HepG2 (cell line): ENCODE measurements at regions not wholly inside any gene's neighbourhood (a gene's known extent, or its start where the extent isn't known, plus 50 kb on each side); places are given as distances from the start of the nearest gene placed in this dataset.

Source experiments
- ATM ChIP-seq: fragments of 450-650 bp; IDR thresholded peaks from 2 replicates; pipeline ENCODE4 v1.7.1; 2017; ENCODE audit warnings: mild to moderate bottlenecking, borderline replicate concordance
- CEBPB ChIP-seq: IDR thresholded peaks from 2 replicates; pipeline ENCODE4 v1.6.1; 2011; ENCODE audit warnings: low read depth, low read length, improper control_type of control experiment, borderline replicate concordance
- ELF3 ChIP-seq: IDR thresholded peaks from 2 replicates; pipeline ENCODE4 v1.6.1; 2016; ENCODE audit warnings: missing genetic modification reagents, missing compliant biosample characterization
- GFI1 ChIP-seq: sonication (generic); formaldehyde crosslinking; IDR thresholded peaks from 2 replicates; pipeline ENCODE4 v1.5.0; 2020; ENCODE audit warnings: missing genetic modification reagents, mild to moderate bottlenecking, borderline replicate concordance
- HNRNPUL1 ChIP-seq: fragments of 200-400 bp; formaldehyde crosslinking; IDR thresholded peaks from 2 replicates; pipeline ENCODE4 v1.6.1; 2017; ENCODE audit warnings: low read depth, mild to moderate bottlenecking, low read length, moderate library complexity
- KDM1A ChIP-seq: IDR thresholded peaks from 2 replicates; pipeline ENCODE4 v1.6.1; 2016; ENCODE audit warnings: missing compliant biosample characterization
- POLR2A ChIP-seq, 2 experiments: IDR thresholded peaks; 2 replicates each; pipeline ENCODE4 v1.6.1; 2011; ENCODE audit warnings: low read depth in 2 of 2, low read length in 2 of 2, mild to moderate bottlenecking in 1 of 2, moderate library complexity in 1 of 2; ENCODE audit not compliant: insufficient read depth in 1 of 2
- RXRB ChIP-seq: IDR thresholded peaks from 2 replicates; pipeline ENCODE4 v1.6.1; 2016; ENCODE audit warnings: borderline replicate concordance, missing genetic modification reagents, missing compliant biosample characterization
- ZBTB42 ChIP-seq: sonication (generic); formaldehyde crosslinking; IDR thresholded peaks from 2 replicates; pipeline ENCODE4 v1.5.0; 2020; ENCODE audit warnings: mild to moderate bottlenecking, missing genetic modification reagents
- ZSCAN29 ChIP-seq: sonication (generic); formaldehyde crosslinking; conservative IDR thresholded peaks from 2 replicates; pipeline ENCODE4 v1.4.0; 2020; ENCODE audit warnings: mild to moderate bottlenecking, missing genetic modification reagents
- TF ChIP-seq, protein P1 (sequence below): sonication (generic); formaldehyde crosslinking; IDR thresholded peaks from 2 replicates; pipeline ENCODE4 v1.5.0; 2020; ENCODE audit warnings: mild to moderate bottlenecking, missing genetic modification reagents, moderate library complexity
- TF ChIP-seq, protein P2 (sequence below): sonication (generic); IDR thresholded peaks from 2 replicates; pipeline ENCODE4 v1.6.1; 2016; ENCODE audit warnings: low read depth, borderline replicate concordance
- TF ChIP-seq, protein P3 (sequence below): sonication (generic); formaldehyde crosslinking; IDR thresholded peaks from 2 replicates; pipeline ENCODE4; 2020; ENCODE audit warnings: missing genetic modification reagents, mild to moderate bottlenecking, borderline replicate concordance
- TF ChIP-seq, protein P4 (sequence below): sonication (generic); formaldehyde crosslinking; IDR thresholded peaks from 2 replicates; pipeline ENCODE4 v1.8.1; 2022; ENCODE audit warnings: mild to moderate bottlenecking, missing genetic modification reagents

DNA sequence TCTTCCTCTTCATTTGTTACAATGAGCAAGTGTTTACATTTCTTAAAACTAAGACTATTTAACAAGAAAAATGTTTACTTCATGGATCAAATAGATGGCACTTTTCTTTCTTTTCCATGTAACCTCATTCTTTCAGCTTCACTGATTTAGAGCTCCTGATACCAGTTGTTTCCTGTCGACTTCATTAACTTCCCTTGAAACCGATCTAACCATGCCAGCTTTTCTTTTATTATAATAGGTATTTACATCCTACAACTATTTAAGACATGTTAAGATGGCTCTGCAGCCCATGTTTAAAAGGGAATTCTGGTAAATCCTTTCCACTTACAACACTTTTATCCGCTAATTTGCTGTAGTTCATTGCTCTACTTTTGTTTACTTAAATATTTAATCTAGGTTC, 107.3 kb upstream of the DCN start:
- TF ChIP-seq, protein P1, sequence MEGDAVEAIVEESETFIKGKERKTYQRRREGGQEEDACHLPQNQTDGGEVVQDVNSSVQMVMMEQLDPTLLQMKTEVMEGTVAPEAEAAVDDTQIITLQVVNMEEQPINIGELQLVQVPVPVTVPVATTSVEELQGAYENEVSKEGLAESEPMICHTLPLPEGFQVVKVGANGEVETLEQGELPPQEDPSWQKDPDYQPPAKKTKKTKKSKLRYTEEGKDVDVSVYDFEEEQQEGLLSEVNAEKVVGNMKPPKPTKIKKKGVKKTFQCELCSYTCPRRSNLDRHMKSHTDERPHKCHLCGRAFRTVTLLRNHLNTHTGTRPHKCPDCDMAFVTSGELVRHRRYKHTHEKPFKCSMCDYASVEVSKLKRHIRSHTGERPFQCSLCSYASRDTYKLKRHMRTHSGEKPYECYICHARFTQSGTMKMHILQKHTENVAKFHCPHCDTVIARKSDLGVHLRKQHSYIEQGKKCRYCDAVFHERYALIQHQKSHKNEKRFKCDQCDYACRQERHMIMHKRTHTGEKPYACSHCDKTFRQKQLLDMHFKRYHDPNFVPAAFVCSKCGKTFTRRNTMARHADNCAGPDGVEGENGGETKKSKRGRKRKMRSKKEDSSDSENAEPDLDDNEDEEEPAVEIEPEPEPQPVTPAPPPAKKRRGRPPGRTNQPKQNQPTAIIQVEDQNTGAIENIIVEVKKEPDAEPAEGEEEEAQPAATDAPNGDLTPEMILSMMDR = no peak
- TF ChIP-seq, protein P2, sequence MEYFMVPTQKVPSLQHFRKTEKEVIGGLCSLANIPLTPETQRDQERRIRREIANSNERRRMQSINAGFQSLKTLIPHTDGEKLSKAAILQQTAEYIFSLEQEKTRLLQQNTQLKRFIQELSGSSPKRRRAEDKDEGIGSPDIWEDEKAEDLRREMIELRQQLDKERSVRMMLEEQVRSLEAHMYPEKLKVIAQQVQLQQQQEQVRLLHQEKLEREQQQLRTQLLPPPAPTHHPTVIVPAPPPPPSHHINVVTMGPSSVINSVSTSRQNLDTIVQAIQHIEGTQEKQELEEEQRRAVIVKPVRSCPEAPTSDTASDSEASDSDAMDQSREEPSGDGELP = no peak
- TF ChIP-seq GFI1 (CRISPR knock-in tag) (no peak), ELF3 (CRISPR knock-in tag) (no peak), ZBTB42 (CRISPR knock-in tag) (no peak), CEBPB (no peak), RXRB (no peak), ZSCAN29 (CRISPR knock-in tag) (no peak), POLR2A (IDR thresholded peaks at IDR 0.05; ENCODE audit: insufficient read depth in 1 of 2, low read depth in 2 of 2, low read length in 2 of 2) (no peak), KDM1A (no peak), HNRNPUL1 (no peak), ATM (no peak)
- TF ChIP-seq, protein P3, sequence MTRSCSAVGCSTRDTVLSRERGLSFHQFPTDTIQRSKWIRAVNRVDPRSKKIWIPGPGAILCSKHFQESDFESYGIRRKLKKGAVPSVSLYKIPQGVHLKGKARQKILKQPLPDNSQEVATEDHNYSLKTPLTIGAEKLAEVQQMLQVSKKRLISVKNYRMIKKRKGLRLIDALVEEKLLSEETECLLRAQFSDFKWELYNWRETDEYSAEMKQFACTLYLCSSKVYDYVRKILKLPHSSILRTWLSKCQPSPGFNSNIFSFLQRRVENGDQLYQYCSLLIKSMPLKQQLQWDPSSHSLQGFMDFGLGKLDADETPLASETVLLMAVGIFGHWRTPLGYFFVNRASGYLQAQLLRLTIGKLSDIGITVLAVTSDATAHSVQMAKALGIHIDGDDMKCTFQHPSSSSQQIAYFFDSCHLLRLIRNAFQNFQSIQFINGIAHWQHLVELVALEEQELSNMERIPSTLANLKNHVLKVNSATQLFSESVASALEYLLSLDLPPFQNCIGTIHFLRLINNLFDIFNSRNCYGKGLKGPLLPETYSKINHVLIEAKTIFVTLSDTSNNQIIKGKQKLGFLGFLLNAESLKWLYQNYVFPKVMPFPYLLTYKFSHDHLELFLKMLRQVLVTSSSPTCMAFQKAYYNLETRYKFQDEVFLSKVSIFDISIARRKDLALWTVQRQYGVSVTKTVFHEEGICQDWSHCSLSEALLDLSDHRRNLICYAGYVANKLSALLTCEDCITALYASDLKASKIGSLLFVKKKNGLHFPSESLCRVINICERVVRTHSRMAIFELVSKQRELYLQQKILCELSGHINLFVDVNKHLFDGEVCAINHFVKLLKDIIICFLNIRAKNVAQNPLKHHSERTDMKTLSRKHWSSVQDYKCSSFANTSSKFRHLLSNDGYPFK (CRISPR knock-in tag) = no peak
- TF ChIP-seq, protein P4, sequence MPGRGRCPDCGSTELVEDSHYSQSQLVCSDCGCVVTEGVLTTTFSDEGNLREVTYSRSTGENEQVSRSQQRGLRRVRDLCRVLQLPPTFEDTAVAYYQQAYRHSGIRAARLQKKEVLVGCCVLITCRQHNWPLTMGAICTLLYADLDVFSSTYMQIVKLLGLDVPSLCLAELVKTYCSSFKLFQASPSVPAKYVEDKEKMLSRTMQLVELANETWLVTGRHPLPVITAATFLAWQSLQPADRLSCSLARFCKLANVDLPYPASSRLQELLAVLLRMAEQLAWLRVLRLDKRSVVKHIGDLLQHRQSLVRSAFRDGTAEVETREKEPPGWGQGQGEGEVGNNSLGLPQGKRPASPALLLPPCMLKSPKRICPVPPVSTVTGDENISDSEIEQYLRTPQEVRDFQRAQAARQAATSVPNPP (CRISPR knock-in tag) = no peak
